HFFc6 (cell line): ENCODE measurements at regions not wholly inside any gene's neighbourhood (a gene's known extent, or its start where the extent isn't known, plus 50 kb on each side); places are given as distances from the start of the nearest gene placed in this dataset.

Experiments used
- DNase-seq: peaks from one replicate; pipeline ENCODE4 v3.0.0-alpha.2; 2018
- H3K27ac Mint-ChIP-seq: 2 replicates; pipeline ENCODE4 v1.8.0; 2020; ENCODE audit warnings: mild to moderate bottlenecking, mixed read lengths
- H3K27me3 Mint-ChIP-seq: 2 replicates; pipeline ENCODE4 v1.8.0; 2021; ENCODE audit warnings: mild to moderate bottlenecking, moderate library complexity, mixed read lengths; ENCODE audit not compliant: insufficient read depth
- H3K36me3 Mint-ChIP-seq: 2 replicates; pipeline ENCODE4 v1.8.0; 2021; ENCODE audit warnings: low read depth, mixed read lengths
- H3K4me1 Mint-ChIP-seq: 2 replicates; pipeline ENCODE4 v1.8.0; 2020; ENCODE audit warnings: low read depth, mixed read lengths
- H3K4me3 Mint-ChIP-seq: 2 replicates; pipeline ENCODE4 v1.8.0; 2020; ENCODE audit warnings: mild to moderate bottlenecking, moderate library complexity, mixed read lengths
- H3K9me3 Mint-ChIP-seq: 2 replicates; pipeline ENCODE4 v1.8.0; 2020; ENCODE audit warnings: mild to moderate bottlenecking, mixed read lengths
- TF ChIP-seq, protein P1 (sequence below): fragments of 200-600 bp; sonication (generic); IDR thresholded peaks from 2 replicates; pipeline ENCODE4 v1.5.0; 2021; ENCODE audit warnings: antibody characterized with exemption, mild to moderate bottlenecking

- peaks cover 30% of the 10 kb centered on the region for H3K9me3 Mint-ChIP-seq
Measured at GRCh38 chr13:56850852-56851251, 289.9 kb upstream of the PRR20A start.

DNA sequence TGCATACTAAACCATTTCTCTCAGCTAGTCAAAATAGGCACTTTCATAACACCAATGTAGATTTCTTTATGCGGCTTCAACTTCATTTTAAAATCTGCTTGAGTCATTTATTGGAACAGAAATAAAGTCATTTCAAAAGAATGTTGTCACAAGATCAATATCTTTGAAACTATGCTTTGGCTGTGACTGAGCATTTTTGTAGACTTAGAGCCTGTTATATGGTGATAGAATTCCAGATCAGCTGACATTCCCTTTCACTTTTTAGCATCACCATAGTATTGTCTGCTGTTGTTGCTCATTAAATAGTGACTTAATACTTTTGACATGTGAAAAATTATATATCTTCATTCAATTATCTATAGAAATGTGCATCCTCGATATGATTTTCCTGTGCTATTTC, 279.2 kb upstream of the PRR20A start:
- no peak overlapping the region for H3K4me3 Mint-ChIP-seq

More at GRCh38 chr13:56850852-56851251, 289.9 kb upstream of the PRR20A start:
- TF ChIP-seq, protein P1, sequence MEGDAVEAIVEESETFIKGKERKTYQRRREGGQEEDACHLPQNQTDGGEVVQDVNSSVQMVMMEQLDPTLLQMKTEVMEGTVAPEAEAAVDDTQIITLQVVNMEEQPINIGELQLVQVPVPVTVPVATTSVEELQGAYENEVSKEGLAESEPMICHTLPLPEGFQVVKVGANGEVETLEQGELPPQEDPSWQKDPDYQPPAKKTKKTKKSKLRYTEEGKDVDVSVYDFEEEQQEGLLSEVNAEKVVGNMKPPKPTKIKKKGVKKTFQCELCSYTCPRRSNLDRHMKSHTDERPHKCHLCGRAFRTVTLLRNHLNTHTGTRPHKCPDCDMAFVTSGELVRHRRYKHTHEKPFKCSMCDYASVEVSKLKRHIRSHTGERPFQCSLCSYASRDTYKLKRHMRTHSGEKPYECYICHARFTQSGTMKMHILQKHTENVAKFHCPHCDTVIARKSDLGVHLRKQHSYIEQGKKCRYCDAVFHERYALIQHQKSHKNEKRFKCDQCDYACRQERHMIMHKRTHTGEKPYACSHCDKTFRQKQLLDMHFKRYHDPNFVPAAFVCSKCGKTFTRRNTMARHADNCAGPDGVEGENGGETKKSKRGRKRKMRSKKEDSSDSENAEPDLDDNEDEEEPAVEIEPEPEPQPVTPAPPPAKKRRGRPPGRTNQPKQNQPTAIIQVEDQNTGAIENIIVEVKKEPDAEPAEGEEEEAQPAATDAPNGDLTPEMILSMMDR = no peak
- Mint-ChIP-seq H3K4me3 (no peak overlapping the region), H3K27ac (no peak overlapping the region), H3K36me3 (no peaks in the 10 kb centered on the region), H3K4me1 (no peaks in the 10 kb centered on the region), H3K27me3 (no peaks in the 10 kb centered on the region)
- no peak for DNase-seq

GRCh38 chr13:56864451-56864850, 276.3 kb upstream of the PRR20A start:
- no peak for DNase-seq
- Mint-ChIP-seq H3K27ac (no peak overlapping the region), H3K9me3 (peaks cover 15% of the 10 kb centered on the region), H3K4me1 (no peaks in the 10 kb centered on the region), H3K36me3 (no peaks in the 10 kb centered on the region), H3K4me3 (no peak overlapping the region), H3K27me3 (no peaks in the 10 kb centered on the region)
- TF ChIP-seq, protein P1 = no peak

More for the DNA sequence above, 279.2 kb upstream of the PRR20A start:
- no peaks in the 10 kb centered on the region for H3K27me3 Mint-ChIP-seq
- no peak for DNase-seq
- no peaks in the 10 kb centered on the region for H3K36me3 Mint-ChIP-seq
- no peak overlapping the region for H3K27ac Mint-ChIP-seq
- H3K9me3 Mint-ChIP-seq = peaks cover 21% of the 10 kb centered on the region
- TF ChIP-seq, protein P1 = no peak
- no peaks in the 10 kb centered on the region for H3K4me1 Mint-ChIP-seq

- Mint-ChIP-seq H3K4me3 (no peak overlapping the region), H3K9me3 (peaks cover 15% of the 10 kb centered on the region), H3K27me3 (no peaks in the 10 kb centered on the region), H3K27ac (no peak overlapping the region), H3K4me1 (no peaks in the 10 kb centered on the region), H3K36me3 (no peaks in the 10 kb centered on the region)
- TF ChIP-seq, protein P1 = no peak
- DNase-seq = no peak
Measured at GRCh38 chr13:56865416-56865815, 275.3 kb upstream of the PRR20A start.

DNA sequence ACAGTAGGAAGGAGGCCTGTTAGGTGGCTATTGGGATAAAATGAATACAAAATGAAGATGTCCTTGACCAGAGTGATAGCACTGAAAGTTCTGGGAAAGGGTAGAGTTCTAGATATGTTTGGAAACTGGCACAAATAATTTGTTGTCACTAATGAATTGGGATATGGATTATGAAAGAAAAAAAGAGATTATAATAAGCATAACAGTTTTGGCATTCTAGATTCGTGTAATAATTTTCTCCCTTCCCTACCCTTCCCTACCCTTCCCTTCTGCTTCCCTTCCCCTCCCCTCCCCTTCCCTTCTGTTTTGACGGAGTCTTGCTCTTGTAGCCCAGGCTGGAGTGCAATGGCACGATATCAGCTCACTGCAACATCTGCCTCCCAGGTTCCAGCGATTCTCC, 271.0 kb upstream of the PRR20A start:
- TF ChIP-seq, protein P1 = no peak
- H3K36me3 Mint-ChIP-seq = no peaks in the 10 kb centered on the region
- H3K27me3 Mint-ChIP-seq = no peaks in the 10 kb centered on the region
- no peaks in the 10 kb centered on the region; the same call in 1 of the 2 replicates for H3K9me3 Mint-ChIP-seq
- no peak for DNase-seq
- no peak overlapping the region for H3K4me3 Mint-ChIP-seq
- H3K27ac Mint-ChIP-seq = no peak overlapping the region
- no peaks in the 10 kb centered on the region for H3K4me1 Mint-ChIP-seq

- Mint-ChIP-seq H3K4me1 (no peaks in the 10 kb centered on the region), H3K36me3 (no peaks in the 10 kb centered on the region)
Measured at GRCh38 chr13:56886398-56886797, 254.3 kb upstream of the PRR20A start.

More at GRCh38 chr13:56886398-56886797, 254.3 kb upstream of the PRR20A start:
- Mint-ChIP-seq H3K9me3 (peaks cover 25% of the 10 kb centered on the region), H3K27ac (no peak overlapping the region), H3K27me3 (no peaks in the 10 kb centered on the region; the same call in 1 of the 2 replicates), H3K4me3 (no peak overlapping the region)
- TF ChIP-seq, protein P1 = no peak
- DNase-seq = no peak
